ENCODE measurements at regions not wholly inside any gene's neighbourhood (a gene's known extent, or its start where the extent isn't known, plus 50 kb on each side); places are given as distances from the start of the nearest gene placed in this dataset.

DNA sequence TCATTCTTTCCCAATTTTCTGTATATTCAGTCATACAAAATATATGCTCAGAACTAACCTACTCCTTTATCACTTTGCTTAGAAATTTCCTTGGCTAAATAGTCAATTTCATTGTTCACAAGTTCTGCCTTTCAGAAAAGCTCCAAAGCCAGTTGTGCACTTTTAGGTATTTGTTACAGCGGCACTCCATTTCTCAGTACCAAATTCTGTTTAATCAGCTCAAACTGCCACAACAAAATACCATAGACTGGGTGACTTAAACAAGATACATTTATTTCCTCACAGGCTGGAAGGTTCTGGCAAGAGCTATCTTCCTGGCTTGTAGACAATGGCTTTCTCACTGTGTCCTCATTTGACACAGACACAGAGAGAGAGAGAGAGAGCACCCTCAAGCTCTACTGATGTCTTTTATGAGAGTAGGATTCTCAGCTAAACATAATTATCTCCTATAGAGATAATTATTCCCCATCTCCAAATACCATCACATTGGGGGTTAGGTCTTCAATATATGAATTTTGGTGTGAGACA, 188.8 kb upstream of the FSTL5 start:
- H3K4me3 ChIP-seq (replicated peaks; ENCODE audit: insufficient read depth, low read length) = no peak overlapping the region
- no peak overlapping the region for H3K27ac ChIP-seq (replicated peaks)
- H3K27me3 ChIP-seq (ENCODE audit: insufficient read depth, poor library complexity, severe bottlenecking) = no peaks in the 10 kb centered on the region
- TF ChIP-seq, protein P1, sequence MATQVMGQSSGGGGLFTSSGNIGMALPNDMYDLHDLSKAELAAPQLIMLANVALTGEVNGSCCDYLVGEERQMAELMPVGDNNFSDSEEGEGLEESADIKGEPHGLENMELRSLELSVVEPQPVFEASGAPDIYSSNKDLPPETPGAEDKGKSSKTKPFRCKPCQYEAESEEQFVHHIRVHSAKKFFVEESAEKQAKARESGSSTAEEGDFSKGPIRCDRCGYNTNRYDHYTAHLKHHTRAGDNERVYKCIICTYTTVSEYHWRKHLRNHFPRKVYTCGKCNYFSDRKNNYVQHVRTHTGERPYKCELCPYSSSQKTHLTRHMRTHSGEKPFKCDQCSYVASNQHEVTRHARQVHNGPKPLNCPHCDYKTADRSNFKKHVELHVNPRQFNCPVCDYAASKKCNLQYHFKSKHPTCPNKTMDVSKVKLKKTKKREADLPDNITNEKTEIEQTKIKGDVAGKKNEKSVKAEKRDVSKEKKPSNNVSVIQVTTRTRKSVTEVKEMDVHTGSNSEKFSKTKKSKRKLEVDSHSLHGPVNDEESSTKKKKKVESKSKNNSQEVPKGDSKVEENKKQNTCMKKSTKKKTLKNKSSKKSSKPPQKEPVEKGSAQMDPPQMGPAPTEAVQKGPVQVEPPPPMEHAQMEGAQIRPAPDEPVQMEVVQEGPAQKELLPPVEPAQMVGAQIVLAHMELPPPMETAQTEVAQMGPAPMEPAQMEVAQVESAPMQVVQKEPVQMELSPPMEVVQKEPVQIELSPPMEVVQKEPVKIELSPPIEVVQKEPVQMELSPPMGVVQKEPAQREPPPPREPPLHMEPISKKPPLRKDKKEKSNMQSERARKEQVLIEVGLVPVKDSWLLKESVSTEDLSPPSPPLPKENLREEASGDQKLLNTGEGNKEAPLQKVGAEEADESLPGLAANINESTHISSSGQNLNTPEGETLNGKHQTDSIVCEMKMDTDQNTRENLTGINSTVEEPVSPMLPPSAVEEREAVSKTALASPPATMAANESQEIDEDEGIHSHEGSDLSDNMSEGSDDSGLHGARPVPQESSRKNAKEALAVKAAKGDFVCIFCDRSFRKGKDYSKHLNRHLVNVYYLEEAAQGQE (IDR thresholded peaks at IDR 0.05; ENCODE audit: insufficient replicate concordance, low read depth) = no peak
- no peak for TF ChIP-seq SPI1 (IDR thresholded peaks at IDR 0.05; ENCODE audit: borderline replicate concordance, low read depth)
- TF ChIP-seq, protein P2, sequence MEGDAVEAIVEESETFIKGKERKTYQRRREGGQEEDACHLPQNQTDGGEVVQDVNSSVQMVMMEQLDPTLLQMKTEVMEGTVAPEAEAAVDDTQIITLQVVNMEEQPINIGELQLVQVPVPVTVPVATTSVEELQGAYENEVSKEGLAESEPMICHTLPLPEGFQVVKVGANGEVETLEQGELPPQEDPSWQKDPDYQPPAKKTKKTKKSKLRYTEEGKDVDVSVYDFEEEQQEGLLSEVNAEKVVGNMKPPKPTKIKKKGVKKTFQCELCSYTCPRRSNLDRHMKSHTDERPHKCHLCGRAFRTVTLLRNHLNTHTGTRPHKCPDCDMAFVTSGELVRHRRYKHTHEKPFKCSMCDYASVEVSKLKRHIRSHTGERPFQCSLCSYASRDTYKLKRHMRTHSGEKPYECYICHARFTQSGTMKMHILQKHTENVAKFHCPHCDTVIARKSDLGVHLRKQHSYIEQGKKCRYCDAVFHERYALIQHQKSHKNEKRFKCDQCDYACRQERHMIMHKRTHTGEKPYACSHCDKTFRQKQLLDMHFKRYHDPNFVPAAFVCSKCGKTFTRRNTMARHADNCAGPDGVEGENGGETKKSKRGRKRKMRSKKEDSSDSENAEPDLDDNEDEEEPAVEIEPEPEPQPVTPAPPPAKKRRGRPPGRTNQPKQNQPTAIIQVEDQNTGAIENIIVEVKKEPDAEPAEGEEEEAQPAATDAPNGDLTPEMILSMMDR (IDR thresholded peaks at IDR 0.05; ENCODE audit: insufficient read depth, low read length) = no peak
- no peak for TF ChIP-seq GABPA (IDR thresholded peaks at IDR 0.05; ENCODE audit: low read depth)
- no peak for TF ChIP-seq POLR2AphosphoS5 (IDR thresholded peaks at IDR 0.05; ENCODE audit: low read depth)
- DNase-seq (ENCODE audit: low read depth in 1 of 2, low spot score in 1 of 2) = no peak

DNA sequence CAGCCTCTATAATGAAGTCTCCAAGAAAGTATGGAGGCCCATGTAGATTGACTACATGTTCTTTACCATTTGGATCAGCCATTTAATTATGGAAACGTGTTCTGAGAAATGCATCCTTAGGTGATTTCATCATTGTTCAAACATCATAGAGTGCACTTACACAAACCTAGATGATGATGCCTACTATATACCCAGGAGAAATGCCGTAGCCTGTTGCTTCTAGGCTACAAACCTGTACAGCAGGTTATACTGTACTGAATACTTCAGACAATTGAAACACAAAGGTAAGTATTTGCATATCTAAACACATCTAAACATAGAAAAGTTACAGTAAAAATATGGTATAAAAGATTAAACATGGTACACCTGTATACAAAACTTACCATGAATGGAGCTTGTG, 186.5 kb upstream of the FSTL5 start:
- no peak for DNase-seq (ENCODE audit: low read depth in 1 of 2, low spot score in 1 of 2)
- TF ChIP-seq GABPA (IDR thresholded peaks at IDR 0.05; ENCODE audit: low read depth) (no peak), POLR2AphosphoS5 (IDR thresholded peaks at IDR 0.05; ENCODE audit: low read depth) (no peak), SPI1 (IDR thresholded peaks at IDR 0.05; ENCODE audit: borderline replicate concordance, low read depth) (no peak)
- TF ChIP-seq, protein P1 (IDR thresholded peaks at IDR 0.05; ENCODE audit: insufficient replicate concordance, low read depth) = no peak
- TF ChIP-seq, protein P2 (IDR thresholded peaks at IDR 0.05; ENCODE audit: insufficient read depth, low read length) = no peak
- Histone ChIP-seq H3K27ac (replicated peaks) (no peak overlapping the region), H3K27me3 (ENCODE audit: insufficient read depth, poor library complexity, severe bottlenecking) (no peaks in the 10 kb centered on the region), H3K4me3 (replicated peaks; ENCODE audit: insufficient read depth, low read length) (no peak overlapping the region)

DNA sequence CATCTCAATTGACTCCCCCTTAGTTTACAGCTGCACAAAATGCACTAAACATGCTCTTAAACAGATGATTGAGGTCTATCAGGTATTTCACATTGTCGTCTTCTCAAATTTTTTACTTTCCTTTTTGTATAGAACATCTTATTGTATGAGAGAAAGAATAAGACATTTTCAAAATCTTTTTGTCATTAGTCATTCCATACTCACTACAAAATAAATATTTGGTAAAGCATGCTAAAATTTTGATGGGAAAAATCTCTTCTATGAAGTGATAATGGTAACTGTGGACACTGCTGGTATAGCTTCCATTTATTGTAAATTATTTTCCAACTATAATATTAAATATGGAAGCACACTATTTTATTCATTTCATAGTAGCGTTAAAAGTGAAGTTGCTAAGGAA, 185.6 kb upstream of the FSTL5 start:
- no peak for DNase-seq (ENCODE audit: low read depth in 1 of 2, low spot score in 1 of 2)
- H3K27ac ChIP-seq (replicated peaks) = no peak overlapping the region
- no peaks in the 10 kb centered on the region for H3K27me3 ChIP-seq (ENCODE audit: insufficient read depth, poor library complexity, severe bottlenecking)
- no peak overlapping the region for H3K4me3 ChIP-seq (replicated peaks; ENCODE audit: insufficient read depth, low read length)
- TF ChIP-seq, protein P1 (IDR thresholded peaks at IDR 0.05; ENCODE audit: insufficient replicate concordance, low read depth) = no peak
- TF ChIP-seq, protein P2 (IDR thresholded peaks at IDR 0.05; ENCODE audit: insufficient read depth, low read length) = no peak
- TF ChIP-seq SPI1 (IDR thresholded peaks at IDR 0.05; ENCODE audit: borderline replicate concordance, low read depth) (no peak), GABPA (IDR thresholded peaks at IDR 0.05; ENCODE audit: low read depth) (no peak)

Data from HL-60 (cell line).